ENCODE measurements at regions not wholly inside any gene's neighbourhood (a gene's known extent, or its start where the extent isn't known, plus 50 kb on each side); places are given as distances from the start of the nearest gene placed in this dataset.

DNA sequence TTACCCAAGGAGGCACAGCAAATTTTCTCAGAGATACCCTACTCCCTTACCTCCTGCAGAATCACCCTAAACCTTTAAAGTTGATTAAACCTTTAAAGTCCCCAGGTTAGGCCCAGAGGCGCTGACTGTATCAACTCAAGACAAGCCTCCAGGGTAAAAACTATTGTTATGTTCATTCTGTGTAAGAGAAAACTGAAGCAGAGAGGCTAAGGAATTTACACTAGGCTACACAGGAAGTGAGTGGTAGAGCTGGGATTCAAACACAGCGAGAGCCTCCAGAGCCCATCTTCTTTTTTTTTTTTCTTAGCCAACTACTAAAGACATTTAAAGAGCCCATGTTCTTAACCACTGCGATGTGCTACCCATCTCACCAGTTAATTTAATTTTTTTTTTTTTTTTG, 56.3 kb upstream of the GRK3 start:
- no peak overlapping the region for H2AFZ ChIP-seq (ENCODE audit: low read depth, low read length)
- H3K4me3 ChIP-seq (ENCODE audit: low read length), result no peak overlapping the region
- H3K4me2 ChIP-seq (ENCODE audit: low read length), result no peak overlapping the region
- H3K9me2 ChIP-seq (ENCODE audit: insufficient read depth, low read length), result no peaks in the 10 kb centered on the region
- no peaks in the 10 kb centered on the region for H3K36me3 ChIP-seq (ENCODE audit: insufficient read depth, low read length)
- H3K79me2 ChIP-seq (replicated peaks; ENCODE audit: insufficient read depth, low read length), result no peaks in the 10 kb centered on the region
- H3K27me3 ChIP-seq (ENCODE audit: insufficient read depth, low read depth, low read length), result no peaks in the 10 kb centered on the region
- H3K27ac ChIP-seq (ENCODE audit: low read length), result no peak overlapping the region
- no peak overlapping the region for H3K9ac ChIP-seq (ENCODE audit: low read length)
- no peaks in the 10 kb centered on the region for H3F3A ChIP-seq (ENCODE audit: insufficient read depth, low read length, poor library complexity, severe bottlenecking)
- H3K9me3 ChIP-seq (ENCODE audit: low read length), result no peaks in the 10 kb centered on the region
- TF ChIP-seq EZH2 (IDR thresholded peaks at IDR 0.05; ENCODE audit: borderline replicate concordance, insufficient read depth, low read length, poor library complexity, severe bottlenecking), result no peak
- TF ChIP-seq POLR2AphosphoS5 (IDR thresholded peaks at IDR 0.05), result no peak
- TF ChIP-seq REST (IDR thresholded peaks at IDR 0.05; ENCODE audit: borderline replicate concordance), result no peak
- TF ChIP-seq CTCF (IDR thresholded peaks at IDR 0.05; ENCODE audit: poor library complexity, severe bottlenecking), result no peak
- no peak for TF ChIP-seq TAF1 (IDR thresholded peaks at IDR 0.05; ENCODE audit: low read depth)
- no peak for TF ChIP-seq MXI1 (conservative IDR thresholded peaks at IDR 0.05; ENCODE audit: poor library complexity, severe bottlenecking)
- TF ChIP-seq RAD21 (conservative IDR thresholded peaks at IDR 0.05), result no peak
- TF ChIP-seq EP300 (conservative IDR thresholded peaks at IDR 0.05; ENCODE audit: poor library complexity, severe bottlenecking), result no peak
- TF ChIP-seq SMC3 (conservative IDR thresholded peaks at IDR 0.05; ENCODE audit: poor library complexity), result no peak
- H4K20me1 ChIP-seq (ENCODE audit: insufficient read depth), result no peaks in the 10 kb centered on the region

DNA sequence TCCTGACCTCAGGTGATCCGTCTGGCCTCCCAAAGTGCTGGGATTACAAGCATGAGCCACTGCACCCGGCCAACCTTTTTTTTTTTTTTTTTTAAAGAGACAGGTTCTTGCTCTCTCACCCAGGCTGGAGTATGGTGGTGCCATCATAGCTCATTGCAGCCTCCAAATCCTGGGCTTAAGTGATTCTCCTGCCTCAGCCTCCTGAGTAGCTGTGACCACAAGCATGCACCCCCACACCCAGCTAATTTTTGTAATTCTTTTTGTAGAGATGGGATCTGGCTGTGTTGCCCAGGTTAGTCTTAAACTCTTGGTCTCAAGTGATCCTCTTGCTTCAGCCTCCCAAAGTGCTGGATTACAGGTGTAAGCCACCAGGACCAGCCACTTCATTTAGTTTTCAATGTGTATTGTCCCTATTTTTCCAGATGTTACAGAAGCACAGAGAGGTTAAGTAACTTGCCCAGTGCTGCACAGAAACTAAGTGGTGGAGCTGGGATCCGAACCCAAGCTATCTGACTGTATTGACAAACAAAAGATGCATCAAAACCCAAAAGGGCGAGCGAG, 55.6 kb upstream of the GRK3 start:
- Histone ChIP-seq H3K4me2 (ENCODE audit: low read length) (no peak overlapping the region), H3K9ac (ENCODE audit: low read length) (no peak overlapping the region), H3K27ac (ENCODE audit: low read length) (no peak overlapping the region), H3K79me2 (replicated peaks; ENCODE audit: insufficient read depth, low read length) (no peaks in the 10 kb centered on the region), H2AFZ (ENCODE audit: low read depth, low read length) (no peak overlapping the region), H3K9me3 (ENCODE audit: low read length) (no peaks in the 10 kb centered on the region), H4K20me1 (ENCODE audit: insufficient read depth) (no peaks in the 10 kb centered on the region), H3F3A (ENCODE audit: insufficient read depth, low read length, poor library complexity, severe bottlenecking) (no peaks in the 10 kb centered on the region), H3K9me2 (ENCODE audit: insufficient read depth, low read length) (no peaks in the 10 kb centered on the region), H3K4me3 (ENCODE audit: low read length) (no peak overlapping the region), H3K27me3 (ENCODE audit: insufficient read depth, low read depth, low read length) (no peaks in the 10 kb centered on the region), H3K36me3 (ENCODE audit: insufficient read depth, low read length) (no peaks in the 10 kb centered on the region)
- TF ChIP-seq TAF1 (IDR thresholded peaks at IDR 0.05; ENCODE audit: low read depth) (no peak), EP300 (conservative IDR thresholded peaks at IDR 0.05; ENCODE audit: poor library complexity, severe bottlenecking) (no peak), SMC3 (conservative IDR thresholded peaks at IDR 0.05; ENCODE audit: poor library complexity) (no peak), RAD21 (conservative IDR thresholded peaks at IDR 0.05) (no peak), POLR2AphosphoS5 (IDR thresholded peaks at IDR 0.05) (no peak), REST (IDR thresholded peaks at IDR 0.05; ENCODE audit: borderline replicate concordance) (no peak), EZH2 (IDR thresholded peaks at IDR 0.05; ENCODE audit: borderline replicate concordance, insufficient read depth, low read length, poor library complexity, severe bottlenecking) (no peak), MXI1 (conservative IDR thresholded peaks at IDR 0.05; ENCODE audit: poor library complexity, severe bottlenecking) (no peak), CTCF (IDR thresholded peaks at IDR 0.05; ENCODE audit: poor library complexity, severe bottlenecking) (no peak)
